ENCODE measurements at regions not wholly inside any gene's neighbourhood (a gene's known extent, or its start where the extent isn't known, plus 50 kb on each side); places are given as distances from the start of the nearest gene placed in this dataset.

DNA sequence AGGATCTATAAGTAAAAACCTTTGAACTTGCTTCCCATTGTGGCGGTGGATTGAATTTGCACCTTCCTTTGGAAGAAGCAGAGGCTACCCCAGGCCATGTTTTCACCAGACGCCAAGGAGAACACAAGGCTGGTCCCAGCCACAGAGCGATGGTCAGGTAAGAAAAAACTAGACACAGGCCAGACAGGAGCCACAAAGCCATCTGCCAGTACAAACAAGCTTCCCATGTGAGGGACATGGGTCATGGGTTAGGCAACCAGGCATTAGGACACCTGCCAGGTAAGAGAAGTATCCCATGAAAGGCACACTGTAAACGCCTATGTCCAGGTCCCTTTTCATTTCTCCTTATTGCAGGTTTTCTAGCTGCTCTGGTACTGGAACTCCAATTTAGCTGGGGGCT, 190.2 kb downstream of the KLF13 start:
- Histone ChIP-seq H3K4me3 (no peak overlapping the region), H2AFZ (no peak overlapping the region), H3K27ac (no peak overlapping the region), H3K4me2 (no peak overlapping the region), H4K20me1 (ENCODE audit: insufficient read depth, poor library complexity, severe bottlenecking) (no peaks in the 10 kb centered on the region), H3K27me3 (no peaks in the 10 kb centered on the region), H3K4me1 (ENCODE audit: insufficient read depth) (no peaks in the 10 kb centered on the region), H3K79me2 (no peaks in the 10 kb centered on the region), H3K9me2 (replicated peaks; ENCODE audit: insufficient read depth) (no peaks in the 10 kb centered on the region), H3K9me3 (ENCODE audit: low read depth) (no peaks in the 10 kb centered on the region), H3K36me3 (replicated peaks; ENCODE audit: insufficient read depth, low read depth) (no peaks in the 10 kb centered on the region)
- no peak for DNase-seq (ENCODE audit: low spot score)
- 95% methylated on average over 4 of the region's 4 CpGs for WGBS (ENCODE audit: low lambda C conversion rate, missing lambda C conversion rate)
- no peak for TF ChIP-seq EZH2phosphoT487 (IDR thresholded peaks at IDR 0.05; ENCODE audit: low read depth, severe bottlenecking, unreplicated experiment)
- no peak for TF ChIP-seq EZH2 (IDR thresholded peaks at IDR 0.05; ENCODE audit: borderline replicate concordance)
- TF ChIP-seq, protein P1, sequence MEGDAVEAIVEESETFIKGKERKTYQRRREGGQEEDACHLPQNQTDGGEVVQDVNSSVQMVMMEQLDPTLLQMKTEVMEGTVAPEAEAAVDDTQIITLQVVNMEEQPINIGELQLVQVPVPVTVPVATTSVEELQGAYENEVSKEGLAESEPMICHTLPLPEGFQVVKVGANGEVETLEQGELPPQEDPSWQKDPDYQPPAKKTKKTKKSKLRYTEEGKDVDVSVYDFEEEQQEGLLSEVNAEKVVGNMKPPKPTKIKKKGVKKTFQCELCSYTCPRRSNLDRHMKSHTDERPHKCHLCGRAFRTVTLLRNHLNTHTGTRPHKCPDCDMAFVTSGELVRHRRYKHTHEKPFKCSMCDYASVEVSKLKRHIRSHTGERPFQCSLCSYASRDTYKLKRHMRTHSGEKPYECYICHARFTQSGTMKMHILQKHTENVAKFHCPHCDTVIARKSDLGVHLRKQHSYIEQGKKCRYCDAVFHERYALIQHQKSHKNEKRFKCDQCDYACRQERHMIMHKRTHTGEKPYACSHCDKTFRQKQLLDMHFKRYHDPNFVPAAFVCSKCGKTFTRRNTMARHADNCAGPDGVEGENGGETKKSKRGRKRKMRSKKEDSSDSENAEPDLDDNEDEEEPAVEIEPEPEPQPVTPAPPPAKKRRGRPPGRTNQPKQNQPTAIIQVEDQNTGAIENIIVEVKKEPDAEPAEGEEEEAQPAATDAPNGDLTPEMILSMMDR (IDR thresholded peaks at IDR 0.05; ENCODE audit: poor library complexity) = no peak

DNA sequence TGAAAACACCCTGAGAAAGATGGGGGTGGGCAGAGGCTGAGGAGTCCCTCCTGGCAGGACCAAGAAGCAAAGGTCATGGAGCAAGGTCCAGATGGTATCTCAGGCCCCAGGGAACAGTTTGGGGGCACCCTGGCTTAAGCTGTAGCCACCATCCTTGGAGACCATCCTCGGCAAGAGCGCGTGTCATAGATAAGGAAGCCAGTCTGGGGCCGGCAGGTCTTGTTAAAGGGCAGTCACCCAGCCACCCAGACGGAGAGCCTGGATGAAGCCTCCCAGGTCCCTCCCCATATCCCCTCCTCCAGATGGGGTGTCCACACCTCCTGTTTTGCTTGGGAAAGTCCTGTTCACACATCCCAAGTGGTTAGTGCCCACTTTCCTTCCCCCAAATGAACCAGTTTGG, 191.1 kb downstream of the KLF13 start:
- no peaks in the 10 kb centered on the region for H4K20me1 ChIP-seq (ENCODE audit: insufficient read depth, poor library complexity, severe bottlenecking)
- H3K9me2 ChIP-seq (replicated peaks; ENCODE audit: insufficient read depth) = no peaks in the 10 kb centered on the region
- H2AFZ ChIP-seq = no peak overlapping the region
- TF ChIP-seq, protein P1 (IDR thresholded peaks at IDR 0.05; ENCODE audit: poor library complexity) = no peak
- TF ChIP-seq EZH2phosphoT487 (IDR thresholded peaks at IDR 0.05; ENCODE audit: low read depth, severe bottlenecking, unreplicated experiment) = no peak
- no peak for TF ChIP-seq EZH2 (IDR thresholded peaks at IDR 0.05; ENCODE audit: borderline replicate concordance)
- no peak overlapping the region for H3K4me3 ChIP-seq
- no peak overlapping the region for H3K4me2 ChIP-seq
- H3K79me2 ChIP-seq = no peaks in the 10 kb centered on the region
- H3K27ac ChIP-seq = no peak overlapping the region
- H3K9me3 ChIP-seq (ENCODE audit: low read depth) = no peaks in the 10 kb centered on the region
- H3K4me1 ChIP-seq (ENCODE audit: insufficient read depth) = no peaks in the 10 kb centered on the region
- H3K27me3 ChIP-seq = no peaks in the 10 kb centered on the region
- no peak for DNase-seq (ENCODE audit: low spot score)
- H3K36me3 ChIP-seq (replicated peaks; ENCODE audit: insufficient read depth, low read depth) = no peaks in the 10 kb centered on the region
- WGBS (ENCODE audit: low lambda C conversion rate, missing lambda C conversion rate) = 82% methylated on average over 5 of the region's 5 CpGs

DNA sequence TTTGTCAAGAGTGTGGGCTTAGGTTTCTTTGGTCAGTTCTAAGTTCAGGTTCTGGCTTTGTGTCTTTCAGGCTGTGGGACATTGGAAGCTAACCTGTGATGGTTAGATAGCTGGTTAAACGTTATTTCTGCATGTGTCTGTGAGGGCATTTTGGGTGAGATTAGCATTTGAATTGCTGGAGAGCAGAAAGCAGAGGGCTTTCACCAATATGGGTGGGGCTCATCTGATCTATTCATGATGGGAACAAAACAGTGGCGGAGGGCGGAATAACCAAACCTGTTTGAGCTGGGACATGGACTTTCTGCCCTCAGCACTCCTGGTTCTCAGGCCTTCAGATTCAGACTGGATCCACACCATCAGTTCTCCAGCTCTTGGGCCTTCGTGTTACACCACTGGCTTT, 195.4 kb downstream of the KLF13 start:
- Histone ChIP-seq H3K27me3 (no peaks in the 10 kb centered on the region), H2AFZ (no peak overlapping the region), H3K9me2 (replicated peaks; ENCODE audit: insufficient read depth) (no peaks in the 10 kb centered on the region), H3K9me3 (ENCODE audit: low read depth) (no peaks in the 10 kb centered on the region), H3K4me2 (no peak overlapping the region), H4K20me1 (ENCODE audit: insufficient read depth, poor library complexity, severe bottlenecking) (no peaks in the 10 kb centered on the region), H3K4me1 (ENCODE audit: insufficient read depth) (no peaks in the 10 kb centered on the region), H3K27ac (no peak overlapping the region), H3K79me2 (no peaks in the 10 kb centered on the region), H3K4me3 (no peak overlapping the region), H3K36me3 (replicated peaks; ENCODE audit: insufficient read depth, low read depth) (no peaks in the 10 kb centered on the region)
- no peak for DNase-seq (ENCODE audit: low spot score)
- 72% methylated on average over 4 of the region's 4 CpGs for WGBS (ENCODE audit: low lambda C conversion rate, missing lambda C conversion rate)
- TF ChIP-seq EZH2 (IDR thresholded peaks at IDR 0.05; ENCODE audit: borderline replicate concordance) = no peak

DNA sequence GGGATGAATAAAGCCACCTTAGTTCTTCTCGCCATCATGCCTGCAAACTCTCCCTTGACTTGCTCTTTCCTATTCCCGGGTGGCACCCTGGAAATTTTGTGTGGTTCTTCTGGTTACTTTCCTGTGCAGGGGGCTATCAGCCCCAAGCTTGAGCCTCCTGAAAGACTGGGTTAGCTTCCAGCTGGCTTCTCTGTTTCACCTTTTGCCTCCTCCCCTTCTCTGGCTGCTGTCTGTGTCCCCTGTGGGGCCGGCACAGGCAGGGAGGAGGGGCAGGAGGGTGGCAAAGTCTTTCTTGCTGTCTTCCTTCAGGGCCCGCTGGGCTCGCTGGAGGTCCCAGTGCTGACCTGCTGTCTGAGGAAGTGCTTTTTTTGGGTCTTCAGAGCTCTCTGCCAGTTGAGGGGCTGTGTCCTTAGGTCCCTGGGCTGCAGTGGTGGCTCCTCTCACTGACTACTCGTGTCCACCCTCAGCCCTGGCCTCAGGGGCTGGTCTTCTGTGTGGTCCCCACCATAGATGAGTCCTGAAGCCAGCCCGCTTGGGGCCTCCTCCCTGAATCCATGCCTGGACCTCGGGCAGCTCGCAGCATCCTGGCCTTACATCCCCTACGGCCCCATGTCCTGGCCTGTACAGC, 196.5 kb downstream of the KLF13 start:
- Histone ChIP-seq H3K36me3 (replicated peaks; ENCODE audit: insufficient read depth, low read depth) (no peaks in the 10 kb centered on the region), H3K27me3 (no peaks in the 10 kb centered on the region), H2AFZ (no peak overlapping the region), H3K4me3 (no peak overlapping the region), H3K9me3 (ENCODE audit: low read depth) (no peaks in the 10 kb centered on the region), H3K79me2 (no peaks in the 10 kb centered on the region), H3K4me1 (ENCODE audit: insufficient read depth) (no peaks in the 10 kb centered on the region), H4K20me1 (ENCODE audit: insufficient read depth, poor library complexity, severe bottlenecking) (no peaks in the 10 kb centered on the region), H3K27ac (no peak overlapping the region), H3K4me2 (no peak overlapping the region), H3K9me2 (replicated peaks; ENCODE audit: insufficient read depth) (no peaks in the 10 kb centered on the region)
- 94% methylated on average over 10 of the region's 10 CpGs for WGBS (ENCODE audit: low lambda C conversion rate, missing lambda C conversion rate)
- no peak for DNase-seq (ENCODE audit: low spot score)
- TF ChIP-seq EZH2 (IDR thresholded peaks at IDR 0.05; ENCODE audit: borderline replicate concordance) (no peak), EZH2phosphoT487 (IDR thresholded peaks at IDR 0.05; ENCODE audit: low read depth, severe bottlenecking, unreplicated experiment) (no peak)
- TF ChIP-seq, protein P1 (IDR thresholded peaks at IDR 0.05; ENCODE audit: poor library complexity) = no peak

Data from hepatocyte (in vitro differentiated cells).